GM19324 (cell line): ENCODE measurements at regions not wholly inside any gene's neighbourhood (a gene's known extent, or its start where the extent isn't known, plus 50 kb on each side); places are given as distances from the start of the nearest gene placed in this dataset.
"Not testable (repeated sequence)": the region's sequence is repeated elsewhere in the genome, so short reads cannot be mapped to it uniquely, and the experiment has no call there.

Source experiments
- ATAC-seq: cut with Tn5 transposase; IDR thresholded peaks from one replicate; pipeline ENCODE4 v1.9.1; 2021; ENCODE audit warnings: mild to moderate bottlenecking, moderate library complexity; ENCODE audit not compliant: unreplicated experiment, low FRiP score

GRCh38 chr13:50250401-50250800 lies 235.2 kb downstream of the KCNRG start:
- no peak for ATAC-seq

GRCh38 chr13:50255639-50256038 lies 240.4 kb downstream of the KCNRG start:
- ATAC-seq: no peak

DNA sequence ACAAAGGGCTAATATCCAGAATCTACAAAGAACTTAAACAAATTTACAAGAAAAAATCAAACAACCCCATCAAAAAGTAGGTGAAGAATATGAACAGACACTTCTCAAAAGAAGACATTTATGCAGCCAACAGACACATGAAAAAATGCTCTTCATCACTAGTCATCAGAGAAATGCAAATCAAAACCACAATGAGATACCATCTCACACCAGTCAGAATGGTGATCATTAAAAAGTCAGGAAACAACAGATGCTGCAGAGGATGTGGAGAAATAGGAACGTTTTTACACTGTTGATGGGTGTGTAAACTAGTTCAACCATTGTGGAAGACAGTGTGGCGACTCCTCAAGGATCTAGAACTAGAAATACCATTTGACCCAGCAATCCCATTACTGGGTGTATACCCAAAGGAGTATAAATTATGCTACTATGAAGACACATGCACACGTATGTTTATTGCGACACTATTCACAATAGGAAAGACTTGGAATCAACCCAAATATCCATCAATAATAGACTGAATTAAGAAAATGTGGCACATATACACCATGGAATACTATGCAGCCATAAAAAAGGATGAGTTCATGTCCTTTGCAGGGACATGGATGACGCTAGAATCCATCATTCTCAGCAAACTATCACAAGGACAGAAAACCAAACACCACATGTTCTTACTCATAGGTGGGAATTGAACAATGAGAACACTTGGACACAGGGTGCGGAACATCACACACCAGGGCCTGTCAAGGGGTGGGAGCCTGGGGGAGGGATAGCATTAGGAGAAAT lies 241.5 kb downstream of the KCNRG start:
- not testable (repeated sequence) for ATAC-seq

- ATAC-seq: no peak
Measured at GRCh38 chr13:50257646-50258045, 242.4 kb downstream of the KCNRG start.

- no peak for ATAC-seq
Measured at GRCh38 chr13:50261130-50261901, 246.1 kb downstream of the KCNRG start.

- ATAC-seq: no peak
Measured at GRCh38 chr13:50267066-50267465, 251.8 kb downstream of the KCNRG start.

GRCh38 chr13:50267917-50268316 lies 252.7 kb downstream of the KCNRG start:
- ATAC-seq: no peak

DNA sequence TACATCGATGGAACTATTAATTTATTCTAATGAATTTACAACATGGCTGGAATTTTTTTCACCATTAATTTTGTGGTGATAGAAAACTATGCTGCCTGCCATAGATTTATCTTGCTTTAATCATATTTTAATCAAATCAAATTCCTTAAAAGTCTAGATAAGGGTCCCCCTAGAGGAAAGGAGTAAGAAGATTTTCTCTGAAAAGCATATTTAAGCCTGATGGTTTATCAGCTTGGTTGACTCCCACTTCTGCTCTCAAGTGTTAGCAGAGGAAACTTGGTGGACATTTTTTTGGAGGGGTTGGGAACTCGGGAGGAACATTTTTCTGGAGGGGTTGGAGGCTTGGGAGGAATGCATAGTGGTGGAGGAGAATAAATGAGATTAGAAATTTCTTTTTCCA lies 253.3 kb downstream of the KCNRG start:
- no peak for ATAC-seq

GRCh38 chr13:50274181-50274580 lies 258.9 kb downstream of the KCNRG start:
- ATAC-seq: no peak

DNA sequence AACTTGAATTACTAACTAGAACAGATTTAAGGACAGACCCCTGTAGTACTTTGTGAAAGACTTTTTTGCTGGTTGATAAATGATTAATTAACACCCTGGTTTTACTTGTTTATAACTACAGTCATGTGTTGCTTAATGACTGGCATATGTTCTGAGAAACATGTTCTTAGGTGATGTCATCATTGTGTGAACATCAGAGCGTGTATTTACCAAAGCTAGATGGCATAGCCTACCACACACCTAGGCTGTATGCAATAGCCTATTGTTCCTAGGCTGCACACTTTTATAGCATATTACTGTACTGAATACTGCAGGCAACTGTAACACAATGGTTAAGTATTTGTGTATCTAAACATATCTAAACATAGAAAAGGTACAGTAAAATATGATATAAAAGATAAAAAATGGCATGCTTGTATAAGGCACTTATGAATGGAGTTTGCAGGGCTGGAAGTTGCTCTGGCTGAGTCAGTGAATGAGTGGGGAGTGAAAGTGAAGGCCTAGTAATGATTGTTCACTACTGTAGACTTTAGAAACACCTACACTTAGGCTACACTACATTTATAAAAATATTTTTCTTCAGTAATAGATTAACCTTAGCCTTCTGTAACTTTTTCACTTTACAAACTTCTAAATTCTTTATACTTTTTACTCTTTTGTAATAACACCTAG lies 260.3 kb downstream of the KCNRG start:
- no peak for ATAC-seq

DNA sequence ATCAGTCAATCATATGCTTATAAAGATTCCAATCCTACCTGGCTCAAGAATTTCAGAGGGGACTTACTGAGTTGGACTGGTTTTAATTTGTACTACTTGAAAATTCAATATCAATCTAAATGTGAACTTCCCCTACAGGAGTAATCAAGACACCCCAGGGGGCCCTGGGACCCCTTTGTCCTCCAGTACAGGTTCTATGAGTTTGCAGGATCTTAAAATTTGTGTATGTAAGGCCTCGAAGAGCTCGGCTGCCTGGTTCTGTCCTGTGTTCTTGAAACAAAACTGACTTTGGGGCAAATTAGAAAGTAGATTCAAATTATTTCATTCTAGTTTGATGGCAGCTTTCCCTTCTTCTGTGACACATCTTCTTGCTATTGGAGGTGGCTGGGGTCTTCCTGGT lies 261.3 kb downstream of the KCNRG start:
- no peak for ATAC-seq

DNA sequence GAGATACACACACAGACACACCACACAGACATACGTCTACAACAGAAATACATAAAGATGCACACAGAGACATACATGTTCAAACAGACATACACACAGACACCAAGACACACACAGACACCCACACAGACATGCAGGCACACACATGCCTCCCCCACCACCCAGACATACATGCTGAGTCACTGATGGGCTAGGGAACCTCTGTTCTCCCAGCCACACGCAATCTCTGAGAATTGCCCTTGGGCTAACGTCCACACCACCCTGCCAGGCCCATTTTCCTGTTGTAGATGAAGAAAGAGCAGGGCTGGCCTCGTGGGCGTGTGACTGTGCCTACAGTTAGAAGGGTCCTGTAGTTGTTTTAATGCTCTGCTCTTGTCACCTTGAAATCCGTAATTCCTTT lies 261.9 kb downstream of the KCNRG start:
- no peak for ATAC-seq

- no peak for ATAC-seq
Measured at GRCh38 chr13:50277906-50278305, 262.7 kb downstream of the KCNRG start.

DNA sequence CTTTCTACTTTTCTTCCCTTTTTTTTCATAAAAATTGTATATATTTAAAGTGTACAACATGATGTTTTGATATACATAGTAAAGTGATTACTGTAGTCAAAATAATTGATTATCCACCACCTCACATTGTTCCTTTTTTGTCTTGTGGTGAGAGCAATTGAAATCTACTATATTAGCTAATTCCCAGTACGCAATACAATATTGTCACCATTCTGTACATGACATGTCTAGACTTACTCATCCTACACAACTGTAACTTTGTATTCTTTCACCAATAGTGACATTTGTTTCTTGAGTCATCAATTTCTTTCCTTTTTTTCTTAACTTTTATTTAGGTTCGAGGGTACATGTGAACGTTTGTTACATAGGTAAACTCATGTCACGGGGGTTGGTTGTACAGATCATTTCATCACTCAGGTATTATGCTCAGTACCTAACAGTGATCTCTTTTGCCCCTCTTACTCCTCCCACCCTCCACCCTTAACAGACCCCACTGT lies 265.2 kb downstream of the KCNRG start:
- ATAC-seq: no peak

DNA sequence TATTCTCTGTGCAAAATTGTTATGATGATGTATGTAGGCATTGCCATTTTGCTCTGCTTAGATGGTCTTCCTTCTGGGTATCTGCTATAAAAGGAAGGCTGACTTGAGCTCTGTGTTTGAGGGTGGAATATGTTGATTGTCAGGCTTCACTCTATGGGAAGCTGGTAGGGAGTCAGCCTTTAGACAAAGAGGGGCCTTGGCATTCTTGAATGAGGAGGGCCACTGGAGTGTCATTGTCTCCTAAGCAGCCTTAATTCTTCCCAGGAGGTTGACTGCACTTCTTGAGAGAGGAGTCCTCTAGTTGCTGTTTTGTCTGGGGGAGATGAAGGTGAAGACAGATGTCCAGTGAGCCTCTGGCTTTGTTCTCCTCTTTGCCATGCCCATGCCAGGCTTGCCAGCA lies 266.8 kb downstream of the KCNRG start:
- ATAC-seq: no peak

- ATAC-seq: no peak
Measured at GRCh38 chr13:50283017-50283416, 267.8 kb downstream of the KCNRG start.

DNA sequence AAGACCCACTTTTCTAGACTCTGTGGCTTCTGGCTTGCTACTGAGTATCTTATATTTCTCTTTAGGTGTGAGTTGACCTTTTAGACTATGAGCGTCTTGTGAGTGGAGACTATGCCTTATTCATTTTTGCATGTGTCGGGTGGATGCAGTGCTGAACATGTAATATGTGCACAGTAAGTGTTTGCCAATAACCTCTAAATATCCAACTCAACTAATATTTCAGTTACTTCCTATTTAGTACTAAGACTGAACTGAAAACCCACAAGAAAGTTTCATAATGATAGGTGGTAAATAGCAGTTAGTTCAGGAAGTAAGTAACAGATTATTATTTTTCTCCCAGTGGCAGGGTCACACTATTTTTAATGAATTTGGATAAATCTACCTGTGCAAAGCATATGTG lies 269.3 kb downstream of the KCNRG start:
- ATAC-seq: peak; percentile 60

- ATAC-seq: peak; percentile 17
Measured at GRCh38 chr13:50285283-50285682, 270.0 kb downstream of the KCNRG start.

- ATAC-seq: no peak
Measured at GRCh38 chr13:50286324-50286723, 271.1 kb downstream of the KCNRG start.

GRCh38 chr13:50290186-50290585 lies 274.9 kb downstream of the KCNRG start:
- no peak for ATAC-seq

GRCh38 chr13:50291611-50292010 lies 276.4 kb downstream of the KCNRG start:
- ATAC-seq: no peak
